ENCODE measurements at regions not wholly inside any gene's neighbourhood (a gene's known extent, or its start where the extent isn't known, plus 50 kb on each side); places are given as distances from the start of the nearest gene placed in this dataset.
"Not testable (repeated sequence)": the region's sequence is repeated elsewhere in the genome, so short reads cannot be mapped to it uniquely, and the experiment has no call there.

DNA sequence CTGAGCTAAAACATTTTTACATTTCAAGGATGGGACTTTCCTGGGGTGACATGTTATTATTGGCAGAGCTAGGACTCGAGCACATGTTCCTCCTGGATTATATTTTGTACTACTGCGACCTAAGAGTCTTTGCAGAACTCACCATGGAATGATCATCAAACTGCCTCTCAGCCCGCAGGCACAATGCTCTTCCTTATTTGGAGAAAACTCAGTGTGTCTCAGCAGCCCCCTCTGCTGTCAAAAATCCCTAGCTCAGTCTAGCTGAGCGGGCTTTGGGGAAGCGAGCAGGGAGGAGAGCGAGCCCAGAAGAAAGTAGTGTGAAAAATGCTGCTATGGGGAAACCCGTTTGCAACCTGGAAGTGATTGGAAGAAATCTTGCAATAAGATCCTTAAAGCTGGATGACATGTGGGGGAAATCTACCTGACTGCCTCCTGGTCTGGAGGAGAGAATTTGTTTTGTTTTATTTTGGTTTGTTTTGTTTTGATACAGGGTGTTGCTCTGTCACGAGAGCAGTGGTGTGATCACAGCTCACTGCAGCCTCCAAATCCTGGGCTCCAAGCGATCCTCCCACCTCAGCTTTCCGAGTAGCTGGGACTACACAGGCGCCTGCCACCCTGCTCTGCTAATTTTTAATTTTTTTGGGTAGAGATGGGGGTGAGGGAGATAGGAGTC is 89.9 kb upstream of the CLINT1 start:
- no peak for FAIRE-seq
- DNase-seq (ENCODE audit: insufficient read length, low spot score): no peak
- TF ChIP-seq, protein P1, sequence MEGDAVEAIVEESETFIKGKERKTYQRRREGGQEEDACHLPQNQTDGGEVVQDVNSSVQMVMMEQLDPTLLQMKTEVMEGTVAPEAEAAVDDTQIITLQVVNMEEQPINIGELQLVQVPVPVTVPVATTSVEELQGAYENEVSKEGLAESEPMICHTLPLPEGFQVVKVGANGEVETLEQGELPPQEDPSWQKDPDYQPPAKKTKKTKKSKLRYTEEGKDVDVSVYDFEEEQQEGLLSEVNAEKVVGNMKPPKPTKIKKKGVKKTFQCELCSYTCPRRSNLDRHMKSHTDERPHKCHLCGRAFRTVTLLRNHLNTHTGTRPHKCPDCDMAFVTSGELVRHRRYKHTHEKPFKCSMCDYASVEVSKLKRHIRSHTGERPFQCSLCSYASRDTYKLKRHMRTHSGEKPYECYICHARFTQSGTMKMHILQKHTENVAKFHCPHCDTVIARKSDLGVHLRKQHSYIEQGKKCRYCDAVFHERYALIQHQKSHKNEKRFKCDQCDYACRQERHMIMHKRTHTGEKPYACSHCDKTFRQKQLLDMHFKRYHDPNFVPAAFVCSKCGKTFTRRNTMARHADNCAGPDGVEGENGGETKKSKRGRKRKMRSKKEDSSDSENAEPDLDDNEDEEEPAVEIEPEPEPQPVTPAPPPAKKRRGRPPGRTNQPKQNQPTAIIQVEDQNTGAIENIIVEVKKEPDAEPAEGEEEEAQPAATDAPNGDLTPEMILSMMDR (IDR thresholded peaks at IDR 0.05; ENCODE audit: insufficient read depth, missing control alignments): peak; percentile 90

GRCh38 chr5:157947156-157947555 is 88.2 kb upstream of the CLINT1 start:
- TF ChIP-seq, protein P1 (IDR thresholded peaks at IDR 0.05; ENCODE audit: insufficient read depth, missing control alignments): no peak
- no peak for DNase-seq (ENCODE audit: insufficient read length, low spot score)
- no peak for FAIRE-seq

- not testable (repeated sequence) for FAIRE-seq; DNase-seq (ENCODE audit: insufficient read length, low spot score)
Measured at GRCh38 chr5:157945822-157946221, 86.9 kb upstream of the CLINT1 start.

DNA sequence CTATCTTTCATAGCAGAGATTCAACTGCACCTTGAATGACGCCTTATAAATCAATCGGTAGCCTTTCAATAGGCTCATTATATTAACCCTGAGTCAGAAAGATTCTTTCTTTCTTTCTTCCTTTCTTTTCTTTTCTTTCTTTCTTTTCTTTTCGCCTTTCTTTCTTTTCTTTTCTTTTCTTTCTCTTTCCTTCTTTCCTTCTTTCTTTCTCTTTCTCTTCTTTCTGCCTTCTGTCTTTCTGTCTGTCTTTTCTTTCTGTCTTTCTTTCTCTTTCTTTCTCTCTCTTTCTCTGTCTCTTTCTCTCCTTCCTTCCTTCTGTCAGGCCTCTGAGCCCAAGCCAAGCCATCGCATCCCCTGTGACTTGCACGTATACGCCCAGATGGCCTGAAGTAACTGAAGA is 86.0 kb upstream of the CLINT1 start:
- FAIRE-seq (no peak), DNase-seq (ENCODE audit: insufficient read length, low spot score) (no peak)
- TF ChIP-seq, protein P1 (IDR thresholded peaks at IDR 0.05; ENCODE audit: insufficient read depth, missing control alignments): no peak

GRCh38 chr5:157944077-157944633 is 85.2 kb upstream of the CLINT1 start:
- TF ChIP-seq, protein P1 (IDR thresholded peaks at IDR 0.05; ENCODE audit: insufficient read depth, missing control alignments): no peak
- FAIRE-seq: no peak
- DNase-seq (ENCODE audit: insufficient read length, low spot score): no peak

- TF ChIP-seq, protein P1 (IDR thresholded peaks at IDR 0.05; ENCODE audit: insufficient read depth, missing control alignments): no peak
- FAIRE-seq: no peak
Measured at GRCh38 chr5:157942595-157942994, 83.7 kb upstream of the CLINT1 start.

GRCh38 chr5:157941616-157942015 is 82.7 kb upstream of the CLINT1 start:
- FAIRE-seq (no peak), DNase-seq (ENCODE audit: insufficient read length, low spot score) (no peak)
- TF ChIP-seq, protein P1 (IDR thresholded peaks at IDR 0.05; ENCODE audit: insufficient read depth, missing control alignments): no peak

More at GRCh38 chr5:157942595-157942994, 83.7 kb upstream of the CLINT1 start:
- no peak for DNase-seq (ENCODE audit: insufficient read length, low spot score)

DNA sequence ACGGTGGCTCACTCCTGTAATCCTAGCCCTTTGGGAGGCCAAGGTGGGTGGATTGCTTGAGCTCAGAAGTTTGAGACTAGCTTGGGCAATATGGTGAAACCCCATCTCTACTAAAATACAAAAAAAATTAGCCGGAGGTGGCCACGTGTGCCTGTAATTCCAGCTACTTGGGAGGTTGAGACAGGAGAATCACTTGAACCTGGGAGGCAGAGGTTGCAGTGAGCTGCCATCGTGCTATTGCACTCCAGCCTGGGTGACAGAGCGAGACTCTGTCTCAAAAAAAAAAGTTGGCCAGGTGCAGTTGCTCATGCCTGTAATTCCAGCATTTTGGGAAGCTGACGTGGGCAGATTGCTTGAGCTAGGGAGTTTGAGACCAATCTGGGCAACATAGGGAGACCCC is 79.2 kb upstream of the CLINT1 start:
- FAIRE-seq; DNase-seq (ENCODE audit: insufficient read length, low spot score): not testable (repeated sequence)

- DNase-seq (ENCODE audit: insufficient read length, low spot score); FAIRE-seq: not testable (repeated sequence)
Measured at GRCh38 chr5:157936776-157937501, 78.0 kb upstream of the CLINT1 start.

Data from D721Med (cell line).